Tibial nerve (tissue), 4 donors: ENCODE measurements at regions not wholly inside any gene's neighbourhood (a gene's known extent, or its start where the extent isn't known, plus 50 kb on each side); places are given as distances from the start of the nearest gene placed in this dataset.
"Not testable (repeated sequence)": the region's sequence is repeated elsewhere in the genome, so short reads cannot be mapped to it uniquely, and the experiment has no call there.

Experiments used
- DNase-seq, 2 donors: peaks; one replicate each; pipeline ENCODE4 v3.0.0-alpha.2; 2019; ENCODE audit warnings: low spot score in 2 of 2
- H3K27ac ChIP-seq, 4 donors: fragments of 200-600 bp; sonication (generic) in 3 of 4; one replicate each; pipeline ENCODE4 v1.5.1; 2017 to 2019; ENCODE audit warnings: mild to moderate bottlenecking in 1 of 4
- H3K27me3 ChIP-seq, 2 donors: fragments of 200-600 bp; sonication (generic) in 1 of 2; one replicate each; pipeline versions ENCODE4 v1.5.1 to v1.6.0; 2017 to 2019
- H3K36me3 ChIP-seq, 3 donors: fragments of 200-600 bp; sonication (generic); one replicate each; pipeline ENCODE4 v1.5.1; 2018 to 2019
- H3K4me1 ChIP-seq, 4 donors: fragments of 200-600 bp; sonication (generic) in 3 of 4; one replicate each; pipeline ENCODE4 v1.5.1; 2017 to 2019
- H3K4me3 ChIP-seq, 4 donors: fragments of 200-600 bp; sonication (generic) in 3 of 4; one replicate each; pipeline ENCODE4 v1.5.1; 2017 to 2019; ENCODE audit warnings: mild to moderate bottlenecking in 1 of 4, moderate library complexity in 1 of 4
- H3K9me3 ChIP-seq, 4 donors: fragments of 200-600 bp; sonication (generic) in 3 of 4; one replicate each; pipeline ENCODE4 v1.5.1; 2017 to 2019
- EP300 ChIP-seq, 2 donors: sonication (generic); formaldehyde crosslinking; IDR thresholded peaks; one replicate each; pipeline ENCODE4 v1.6.1; 2017; ENCODE audit warnings: antibody characterized with exemption in 2 of 2, mild to moderate bottlenecking in 1 of 2
- POLR2A ChIP-seq, 2 donors: fragments of 450-650 bp; IDR thresholded peaks; one replicate each; pipeline ENCODE4 v1.6.1; 2017; ENCODE audit warnings: antibody characterized with exemption in 2 of 2, mild to moderate bottlenecking in 2 of 2, moderate library complexity in 2 of 2
- WGBS, 2 donors: methylation state at CpG; one replicate each; pipeline ENCODE4 v1.1.5; 2018; 5-methylcytosine and 5-hydroxymethylcytosine counted together
- TF ChIP-seq, protein P1 (sequence below), 5 experiments: fragments of 200-600 bp in 3 of 5; fragments of 450-650 bp in 2 of 5; sonication (generic) in 3 of 5; IDR thresholded peaks; one replicate each; pipeline ENCODE4 v1.5.1; 2016 to 2019; ENCODE audit warnings: antibody characterized with exemption in 5 of 5, mild to moderate bottlenecking in 3 of 5, moderate library complexity in 2 of 5

- Histone ChIP-seq H3K27me3 (no peaks in the 10 kb centered on the region), H3K4me3 (no peak overlapping the region), H3K9me3 (no peaks in the 10 kb centered on the region), H3K27ac (no peak overlapping the region), H3K4me1 (no peaks in the 10 kb centered on the region), H3K36me3 (no peaks in the 10 kb centered on the region)
- TF ChIP-seq, protein P1, sequence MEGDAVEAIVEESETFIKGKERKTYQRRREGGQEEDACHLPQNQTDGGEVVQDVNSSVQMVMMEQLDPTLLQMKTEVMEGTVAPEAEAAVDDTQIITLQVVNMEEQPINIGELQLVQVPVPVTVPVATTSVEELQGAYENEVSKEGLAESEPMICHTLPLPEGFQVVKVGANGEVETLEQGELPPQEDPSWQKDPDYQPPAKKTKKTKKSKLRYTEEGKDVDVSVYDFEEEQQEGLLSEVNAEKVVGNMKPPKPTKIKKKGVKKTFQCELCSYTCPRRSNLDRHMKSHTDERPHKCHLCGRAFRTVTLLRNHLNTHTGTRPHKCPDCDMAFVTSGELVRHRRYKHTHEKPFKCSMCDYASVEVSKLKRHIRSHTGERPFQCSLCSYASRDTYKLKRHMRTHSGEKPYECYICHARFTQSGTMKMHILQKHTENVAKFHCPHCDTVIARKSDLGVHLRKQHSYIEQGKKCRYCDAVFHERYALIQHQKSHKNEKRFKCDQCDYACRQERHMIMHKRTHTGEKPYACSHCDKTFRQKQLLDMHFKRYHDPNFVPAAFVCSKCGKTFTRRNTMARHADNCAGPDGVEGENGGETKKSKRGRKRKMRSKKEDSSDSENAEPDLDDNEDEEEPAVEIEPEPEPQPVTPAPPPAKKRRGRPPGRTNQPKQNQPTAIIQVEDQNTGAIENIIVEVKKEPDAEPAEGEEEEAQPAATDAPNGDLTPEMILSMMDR (IDR thresholded peaks at IDR 0.05), result no peak
- TF ChIP-seq POLR2A (IDR thresholded peaks at IDR 0.05) (no peak), EP300 (IDR thresholded peaks at IDR 0.05) (no peak)
- WGBS, 2 donors, result 94 to 98% methylated on average over 3 of the region's 3 CpGs
- DNase-seq, result no peak
These were observed 236.5 kb upstream of the ISX start for GRCh38 chr22:34829485-34829884.

DNA sequence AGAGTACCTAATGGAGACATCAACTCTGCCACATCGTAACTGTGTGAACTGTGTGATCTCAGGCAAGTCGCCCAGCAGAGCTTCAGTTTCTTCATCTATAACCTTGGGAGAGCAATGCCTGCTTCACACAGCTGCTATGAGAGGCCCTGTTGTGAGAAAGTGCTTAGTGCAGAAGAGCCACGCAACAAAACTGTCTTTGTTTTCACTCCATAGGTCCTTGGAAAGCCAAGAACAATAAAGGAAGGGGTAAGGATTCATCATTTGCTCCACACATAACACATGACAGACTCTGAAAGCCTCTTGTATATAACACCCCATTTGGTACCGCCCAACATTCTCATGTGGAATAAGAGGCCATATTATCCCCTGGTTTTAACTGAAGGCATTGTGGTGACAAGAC is 231.9 kb upstream of the ISX start:
- TF ChIP-seq EP300 (IDR thresholded peaks at IDR 0.05) (no peak), POLR2A (IDR thresholded peaks at IDR 0.05) (no peak)
- TF ChIP-seq, protein P1 (IDR thresholded peaks at IDR 0.05), result no peak
- Histone ChIP-seq H3K4me3 (no peak overlapping the region), H3K27me3 (no peaks in the 10 kb centered on the region), H3K4me1 (no peaks in the 10 kb centered on the region), H3K9me3 (no peaks in the 10 kb centered on the region), H3K27ac (no peak overlapping the region), H3K36me3 (no peaks in the 10 kb centered on the region)
- no peak for DNase-seq
- WGBS, 2 donors, result 18 to 23% methylated on average over 4 of the region's 4 CpGs

DNA sequence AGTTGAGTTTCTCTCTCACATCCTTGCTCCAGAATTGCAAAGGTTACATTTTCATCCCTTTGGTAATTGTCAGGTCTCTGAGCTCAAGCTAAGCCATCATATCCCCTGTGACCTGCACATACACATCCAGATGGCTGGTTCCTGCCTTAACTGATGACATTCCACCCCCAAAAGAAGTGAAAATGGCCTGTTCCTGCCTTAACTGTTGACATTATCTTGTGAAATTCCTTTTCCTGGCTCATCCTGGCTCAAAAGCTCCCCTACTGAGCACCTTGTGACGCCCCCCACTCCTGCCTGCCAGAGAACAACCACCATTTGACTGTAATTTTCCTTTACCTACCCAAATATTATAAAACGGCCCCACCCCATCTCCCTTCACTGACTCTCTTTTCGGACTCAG is 231.4 kb upstream of the ISX start:
- not testable (repeated sequence) for H3K27me3 ChIP-seq, DNase-seq, H3K36me3 ChIP-seq, H3K9me3 ChIP-seq, H3K4me3 ChIP-seq, H3K4me1 ChIP-seq, H3K27ac ChIP-seq
- 63 to 76% methylated on average over 3 of the region's 3 CpGs for WGBS, 2 donors

DNA sequence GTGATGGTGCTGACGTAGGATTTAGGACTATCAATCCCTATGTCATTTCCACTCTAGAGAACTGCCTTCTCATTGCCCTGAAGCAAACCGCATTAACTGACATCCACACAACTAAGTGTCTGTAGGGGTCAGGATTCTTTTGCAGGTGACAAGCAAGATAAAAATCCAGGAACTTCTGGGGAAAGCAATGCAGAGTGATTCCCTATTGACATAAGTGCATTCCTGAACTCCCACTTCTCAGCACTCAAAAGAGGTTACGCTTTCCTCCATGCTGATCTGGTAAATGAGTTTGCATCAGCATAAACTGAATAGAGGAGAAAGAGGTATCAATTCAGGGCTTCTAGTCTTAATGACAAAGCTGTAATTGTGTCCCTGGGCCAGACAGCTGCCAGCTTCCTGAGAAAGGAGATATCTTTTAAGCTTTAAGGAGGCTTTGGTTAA is 224.6 kb upstream of the ISX start:
- DNase-seq, result no peak
- Histone ChIP-seq H3K4me1 (no peaks in the 10 kb centered on the region), H3K36me3 (no peaks in the 10 kb centered on the region), H3K27me3 (no peaks in the 10 kb centered on the region), H3K9me3 (no peaks in the 10 kb centered on the region), H3K4me3 (no peak overlapping the region), H3K27ac (no peak overlapping the region)
- TF ChIP-seq EP300 (IDR thresholded peaks at IDR 0.05) (no peak), POLR2A (IDR thresholded peaks at IDR 0.05) (no peak)
- TF ChIP-seq, protein P1 (IDR thresholded peaks at IDR 0.05), result no peak
- 38 to 49% methylated on average over 3 of the region's 3 CpGs for WGBS, 2 donors

DNA sequence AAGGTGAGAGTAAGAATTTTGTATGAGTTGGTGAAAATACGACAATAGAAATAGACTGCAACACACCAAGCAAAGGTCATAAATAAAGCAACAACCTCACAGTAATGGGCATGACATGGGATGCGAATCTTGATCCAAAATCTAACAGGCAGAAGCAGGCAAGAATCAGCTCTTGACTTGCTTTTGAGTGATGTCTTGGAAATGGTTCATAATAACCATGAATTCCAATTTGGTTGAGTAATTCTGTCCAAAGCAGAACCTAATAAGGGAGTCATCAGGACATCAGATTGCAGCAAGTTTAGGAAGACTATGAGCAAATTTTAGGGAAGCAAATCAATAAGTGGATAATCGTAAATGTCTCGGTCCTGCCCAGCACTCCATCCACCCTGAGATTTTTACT is 224.0 kb upstream of the ISX start:
- no peak for DNase-seq
- TF ChIP-seq, protein P1 (IDR thresholded peaks at IDR 0.05), result no peak
- TF ChIP-seq EP300 (IDR thresholded peaks at IDR 0.05) (no peak), POLR2A (IDR thresholded peaks at IDR 0.05) (no peak)
- H3K27ac ChIP-seq, result no peak overlapping the region
- no peaks in the 10 kb centered on the region for H3K27me3 ChIP-seq
- no peak overlapping the region for H3K4me3 ChIP-seq
- H3K9me3 ChIP-seq, result no peaks in the 10 kb centered on the region
- no peaks in the 10 kb centered on the region for H3K4me1 ChIP-seq
- 56 to 62% methylated on average over 4 of the region's 4 CpGs for WGBS, 2 donors
- no peaks in the 10 kb centered on the region for H3K36me3 ChIP-seq

GRCh38 chr22:34842630-34843029 is 223.3 kb upstream of the ISX start:
- WGBS, 2 donors, result 86 to 87% methylated on average over 2 of the region's 2 CpGs
- TF ChIP-seq, protein P1 (IDR thresholded peaks at IDR 0.05), result no peak
- TF ChIP-seq EP300 (IDR thresholded peaks at IDR 0.05) (no peak), POLR2A (IDR thresholded peaks at IDR 0.05) (no peak)

GRCh38 chr22:34843743-34844142 is 222.2 kb upstream of the ISX start:
- not testable (repeated sequence) for DNase-seq, H3K4me1 ChIP-seq, H3K9me3 ChIP-seq, H3K36me3 ChIP-seq, H3K27ac ChIP-seq, H3K4me3 ChIP-seq, H3K27me3 ChIP-seq
- WGBS, 2 donors, result 0 to 93% methylated on average over 1 of the region's 1 CpG

More at GRCh38 chr22:34842630-34843029, 223.3 kb upstream of the ISX start:
- no peaks in the 10 kb centered on the region for H3K9me3 ChIP-seq
- no peak for DNase-seq
- H3K27ac ChIP-seq, result no peak overlapping the region
- no peaks in the 10 kb centered on the region for H3K27me3 ChIP-seq
- H3K4me1 ChIP-seq, result no peaks in the 10 kb centered on the region
- no peaks in the 10 kb centered on the region for H3K36me3 ChIP-seq
- no peak overlapping the region for H3K4me3 ChIP-seq
